Cerebellar cortex (tissue), 1 donor: ENCODE measurements at regions not wholly inside any gene's neighbourhood (a gene's known extent, or its start where the extent isn't known, plus 50 kb on each side); places are given as distances from the start of the nearest gene placed in this dataset.

Experiments used
- DNase-seq: peaks from one replicate; pipeline ENCODE4 v3.0.0-alpha.2; 2015; ENCODE audit warnings: low spot score

DNA sequence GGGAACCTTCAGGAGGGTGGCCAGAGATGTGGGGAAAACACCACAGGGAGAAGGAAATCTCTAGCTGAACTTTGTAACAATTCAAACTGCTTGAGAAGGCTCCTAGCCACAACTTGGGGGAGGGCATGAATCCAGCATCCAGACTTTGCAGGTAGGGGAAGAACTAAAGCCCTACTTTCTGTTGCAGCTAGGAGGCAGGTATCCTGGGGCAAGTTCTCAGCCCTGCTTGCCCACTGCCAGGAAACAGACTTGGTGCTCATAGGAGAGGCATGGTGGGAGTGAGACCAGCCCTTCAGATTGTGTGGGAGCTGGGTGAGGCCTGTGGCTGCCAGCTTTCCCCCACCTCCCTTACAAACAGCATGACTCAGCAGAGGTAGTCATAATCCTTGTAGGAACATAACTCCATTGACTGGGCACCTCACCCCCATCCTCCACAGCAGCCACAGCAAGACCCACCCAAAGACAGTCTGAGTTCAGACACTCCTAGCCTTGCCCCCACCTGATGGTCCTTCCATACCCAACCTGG, 209.5 kb upstream of the CPEB2 start:
- no peak for DNase-seq

DNA sequence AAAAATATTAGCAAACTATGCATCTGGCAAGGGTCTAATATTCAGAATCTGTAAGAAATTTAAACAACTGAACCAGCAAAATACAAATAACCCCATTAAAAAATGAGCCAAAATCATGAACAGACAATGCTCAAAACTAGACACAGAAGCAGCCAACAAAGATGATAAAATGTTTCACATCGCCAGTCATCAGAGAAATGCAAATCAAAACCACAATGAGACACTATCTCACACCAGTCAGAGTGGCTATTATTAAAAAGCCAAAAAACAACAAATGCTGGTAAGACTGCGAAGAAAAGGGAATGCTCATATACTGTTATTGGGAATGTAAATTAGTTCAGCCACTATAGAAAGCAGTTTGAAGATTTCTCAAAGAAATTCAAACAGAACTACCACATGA, 201.3 kb upstream of the CPEB2 start:
- no peak for DNase-seq

DNA sequence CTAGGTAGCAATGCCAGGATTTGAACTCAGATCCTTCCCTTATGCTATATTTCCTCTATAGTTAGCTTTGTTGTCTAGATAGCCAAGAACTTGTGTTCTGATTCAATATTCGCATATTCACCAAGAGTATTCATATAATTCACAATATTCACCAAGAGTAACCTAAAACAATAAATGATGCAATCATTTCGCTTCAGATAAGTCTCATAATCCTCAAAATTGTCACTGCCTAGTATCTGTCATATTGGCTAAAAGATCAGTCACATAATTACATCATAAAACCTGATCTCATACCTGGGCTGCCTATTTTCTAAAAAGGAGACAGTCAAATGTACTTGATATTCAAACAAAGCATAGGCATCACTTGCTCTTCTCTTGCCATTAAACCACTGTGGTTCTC, 199.7 kb upstream of the CPEB2 start:
- no peak for DNase-seq

DNA sequence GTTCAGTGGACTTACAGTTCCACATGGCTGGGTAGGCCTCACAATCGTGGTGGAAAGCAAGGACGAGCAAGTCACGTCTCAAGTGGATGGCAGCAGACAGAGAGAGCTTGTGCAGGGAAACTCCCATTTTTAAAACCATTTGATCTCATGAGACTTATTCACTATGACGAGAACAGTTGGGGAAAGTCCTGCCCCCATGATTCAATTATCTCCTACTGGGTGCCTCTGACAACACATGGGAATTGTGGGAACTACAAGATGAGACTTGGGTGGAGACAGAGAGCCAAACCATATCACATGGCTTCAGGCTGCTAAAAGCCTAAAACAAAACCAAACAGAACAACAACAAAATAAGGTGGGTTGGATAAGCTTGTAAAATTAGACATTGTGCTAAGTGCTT, 194.4 kb upstream of the CPEB2 start:
- DNase-seq, result no peak

DNA sequence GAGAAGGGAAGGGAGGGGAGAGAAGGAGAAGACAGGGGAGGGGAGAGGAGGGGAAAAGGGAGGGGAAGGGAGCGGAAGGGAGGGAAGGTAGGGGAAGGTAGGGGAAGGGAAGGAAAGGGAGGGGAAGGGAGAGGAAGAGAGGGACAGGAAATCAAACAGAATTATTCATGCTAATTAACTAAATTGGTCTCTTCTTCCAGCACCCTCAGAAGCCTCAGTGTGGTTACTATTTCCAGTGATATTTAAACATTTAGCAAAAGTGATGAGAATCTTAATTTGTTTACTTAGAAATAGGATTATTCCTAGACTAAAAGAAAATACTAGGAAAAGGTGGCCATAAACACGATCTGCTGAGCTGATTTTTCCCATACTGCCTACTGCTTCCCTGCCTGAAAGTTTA, 193.1 kb upstream of the CPEB2 start:
- no peak for DNase-seq

DNA sequence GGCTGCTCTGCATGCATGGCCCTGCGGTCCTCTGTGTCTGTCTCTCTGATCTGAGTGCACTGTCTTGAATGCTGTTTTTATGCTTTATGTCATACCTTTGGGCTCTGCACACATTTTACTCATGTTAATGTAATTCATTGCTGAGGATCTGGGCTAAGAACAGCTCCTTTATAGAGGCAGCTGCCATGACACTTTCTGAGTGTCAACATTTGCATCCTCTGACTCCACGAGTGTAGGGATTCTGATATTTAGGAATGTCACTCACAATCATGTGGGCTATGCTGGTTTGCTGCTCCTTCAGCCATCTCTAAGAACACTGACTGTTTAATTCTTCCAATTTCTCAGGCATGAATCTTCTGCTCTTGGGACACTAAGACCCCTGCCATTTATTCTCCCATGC, 192.2 kb upstream of the CPEB2 start:
- DNase-seq, result no peak

DNA sequence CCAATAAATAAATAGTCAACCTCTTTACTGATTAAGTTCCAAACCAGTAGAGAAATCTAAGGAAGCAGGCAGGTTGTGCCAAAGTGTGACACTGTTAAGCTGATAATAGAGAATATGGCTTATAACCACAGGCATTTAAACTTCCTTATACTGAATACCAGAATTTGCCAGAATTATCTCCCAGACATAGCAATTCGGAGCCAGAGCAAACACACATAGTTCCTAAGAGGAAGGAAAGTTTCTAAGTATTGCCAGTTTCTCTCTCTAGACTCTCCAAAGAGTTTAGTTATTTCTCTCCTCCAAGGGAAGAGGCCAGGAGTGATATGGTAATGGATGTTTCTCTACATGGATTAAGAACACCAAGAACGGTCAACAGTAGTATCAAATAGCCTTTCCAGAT, 191.7 kb upstream of the CPEB2 start:
- no peak for DNase-seq

DNA sequence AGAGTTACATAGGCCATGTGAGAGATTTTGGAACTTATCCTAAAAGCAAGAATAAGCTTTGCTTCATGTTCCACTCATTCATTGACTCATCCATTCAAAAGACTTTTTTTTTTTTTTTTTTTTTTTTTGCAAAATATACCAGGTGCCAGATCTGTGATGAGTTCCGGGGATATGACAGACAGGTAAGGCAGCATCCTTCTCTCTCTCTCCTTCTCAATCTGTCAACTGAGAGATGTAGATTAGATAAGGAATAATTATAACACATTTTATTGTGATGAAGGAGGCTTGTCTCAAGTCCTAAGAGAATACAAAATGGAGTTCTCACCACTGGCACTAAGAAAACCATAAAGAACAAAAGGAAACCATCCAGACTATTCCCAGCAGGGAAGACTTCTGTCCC, 190.2 kb upstream of the CPEB2 start:
- no peak for DNase-seq

DNA sequence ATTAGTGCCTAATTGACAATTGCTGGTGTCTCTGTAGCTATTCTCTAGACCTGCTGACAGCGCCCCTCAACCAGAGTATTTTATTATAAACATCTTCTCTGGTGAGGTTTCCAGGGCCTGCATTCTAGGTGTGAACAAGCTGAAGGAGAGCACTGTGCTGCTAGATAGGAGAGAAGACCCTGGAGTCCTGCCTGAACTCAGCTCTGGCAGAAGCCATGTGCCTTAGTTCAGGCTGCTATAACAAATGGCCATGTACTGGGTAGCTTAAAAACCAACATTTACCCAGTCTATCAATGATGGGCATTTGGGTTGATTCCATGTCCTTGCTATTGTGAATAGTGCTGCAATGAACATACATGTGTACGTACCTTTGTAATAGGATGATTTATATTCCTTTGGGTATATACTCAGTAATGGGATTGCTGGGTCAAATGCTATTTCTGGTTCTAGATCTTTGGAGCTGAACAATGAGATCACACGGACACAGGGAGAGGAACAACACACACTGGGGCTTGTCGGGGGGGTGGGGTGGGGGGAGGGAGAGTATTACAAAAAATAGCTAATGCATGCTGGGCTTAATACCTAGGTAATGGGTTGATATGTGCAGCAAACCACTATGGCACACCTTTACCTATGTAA, 185.5 kb upstream of the CPEB2 start:
- DNase-seq, result no peak

DNA sequence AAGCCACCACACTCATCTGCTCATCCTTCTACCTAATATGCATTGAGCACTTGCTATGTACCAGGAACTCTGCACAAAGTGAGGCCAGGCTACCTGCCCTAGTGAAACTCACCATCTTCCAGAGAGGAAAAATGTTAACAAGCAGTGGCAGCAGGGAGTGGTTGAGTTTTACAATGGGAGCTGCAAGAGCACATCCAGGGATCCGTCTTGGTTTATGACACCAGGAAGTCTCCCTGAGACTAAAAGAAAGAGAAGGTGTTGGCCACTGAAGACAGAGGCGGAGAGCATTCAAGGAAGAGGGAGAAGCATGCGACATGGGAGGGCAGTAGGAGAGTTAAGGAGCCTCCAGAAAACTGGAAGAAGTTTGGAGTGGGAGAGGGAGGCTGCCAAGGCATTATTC, 178.1 kb upstream of the CPEB2 start:
- DNase-seq, result no peak

DNA sequence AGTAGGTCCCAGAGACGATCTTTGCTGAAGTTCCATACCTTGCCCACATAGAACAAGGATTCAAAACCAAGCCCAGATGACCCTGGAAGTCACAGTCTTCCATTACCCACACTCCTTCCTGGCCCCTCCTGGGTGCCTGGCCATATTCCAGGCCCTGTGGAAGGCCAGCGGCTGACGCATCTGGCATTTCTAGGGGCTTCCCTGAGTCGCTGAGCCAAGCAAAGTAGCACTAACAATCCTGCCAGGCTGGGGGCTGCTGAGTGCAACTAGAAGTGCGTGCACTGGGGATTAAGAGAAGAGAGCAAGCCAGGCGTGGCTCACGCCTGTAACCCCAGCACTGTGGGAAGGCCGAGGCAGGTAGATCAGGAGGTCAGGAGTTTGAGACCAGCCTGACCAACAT, 175.2 kb upstream of the CPEB2 start:
- DNase-seq, result no peak

DNA sequence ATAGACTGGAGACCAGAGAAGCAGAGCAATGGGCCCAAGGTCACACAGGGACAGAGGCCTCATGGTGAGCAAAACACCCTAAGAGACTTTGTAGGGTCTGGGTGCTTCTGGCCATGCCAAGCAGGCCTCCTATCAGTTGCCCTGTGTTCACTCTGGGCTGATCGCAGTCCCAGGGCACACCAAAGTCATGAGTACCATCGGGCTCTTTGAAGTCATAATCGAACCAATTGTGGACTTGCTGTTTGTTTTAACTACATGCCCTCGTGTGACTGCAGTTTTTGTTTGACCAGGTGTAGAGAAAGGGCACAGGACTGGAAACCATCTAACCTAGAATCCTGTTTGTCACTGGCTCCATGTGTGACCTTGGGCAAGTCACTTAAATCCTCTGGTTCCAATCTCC, 172.5 kb upstream of the CPEB2 start:
- no peak for DNase-seq

DNA sequence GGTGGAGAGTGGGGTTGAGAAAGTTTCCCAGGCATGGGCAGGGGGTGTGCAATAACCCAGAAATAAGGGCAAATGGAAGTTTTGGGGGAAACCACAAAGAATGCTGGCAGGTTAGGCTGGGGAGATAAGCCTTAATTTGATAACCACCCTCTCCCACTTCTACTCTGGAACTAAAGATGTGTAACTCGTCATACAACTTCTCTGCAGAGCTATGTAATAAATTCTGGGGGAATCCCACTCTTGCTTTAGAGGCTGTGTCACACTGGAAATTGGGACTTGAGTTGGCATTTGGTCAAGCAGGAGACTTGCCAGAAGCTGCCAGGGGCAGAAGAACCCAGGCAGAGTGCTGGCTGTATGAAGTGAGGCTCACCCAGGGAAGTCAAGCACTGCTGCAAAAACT, 170.9 kb upstream of the CPEB2 start:
- DNase-seq, result peak; percentile 1

DNA sequence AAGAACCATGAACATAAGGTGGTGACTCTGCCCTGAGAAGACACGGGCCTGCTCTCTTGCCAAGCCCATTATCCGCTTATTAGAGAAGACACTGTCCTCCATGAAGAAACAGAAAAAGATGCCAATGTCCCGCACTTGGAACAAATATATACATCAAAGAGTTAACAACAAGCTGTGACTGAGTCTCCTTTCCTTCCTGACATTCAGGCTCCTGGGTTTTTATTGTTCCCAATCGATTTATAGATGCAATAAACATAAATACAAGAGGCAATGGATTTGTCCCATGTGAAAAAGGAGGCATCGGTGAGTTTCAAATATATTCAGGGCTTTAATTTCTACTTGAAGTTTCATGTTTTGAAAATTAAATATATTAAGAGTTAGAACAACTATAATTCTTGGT, 169.2 kb upstream of the CPEB2 start:
- no peak for DNase-seq

DNA sequence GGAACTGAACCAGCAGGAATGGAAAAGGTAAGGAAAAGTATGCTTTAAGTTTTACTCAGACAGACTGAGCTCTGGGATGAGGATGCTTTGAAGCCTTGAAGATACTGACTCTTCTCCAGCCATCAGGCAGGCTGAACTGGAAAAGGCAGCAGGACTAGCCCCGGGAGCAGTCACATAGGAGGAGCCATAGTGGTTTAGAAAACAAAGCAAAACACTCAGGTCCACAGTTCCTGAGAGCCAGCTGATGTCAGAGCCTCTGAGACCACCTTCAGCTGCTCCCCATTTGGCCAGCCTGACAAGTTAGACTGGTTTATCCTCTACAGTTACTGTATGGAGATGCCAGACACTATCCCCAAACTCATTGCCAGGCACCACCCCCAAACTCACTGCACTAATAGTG, 167.9 kb upstream of the CPEB2 start:
- DNase-seq, result no peak

DNA sequence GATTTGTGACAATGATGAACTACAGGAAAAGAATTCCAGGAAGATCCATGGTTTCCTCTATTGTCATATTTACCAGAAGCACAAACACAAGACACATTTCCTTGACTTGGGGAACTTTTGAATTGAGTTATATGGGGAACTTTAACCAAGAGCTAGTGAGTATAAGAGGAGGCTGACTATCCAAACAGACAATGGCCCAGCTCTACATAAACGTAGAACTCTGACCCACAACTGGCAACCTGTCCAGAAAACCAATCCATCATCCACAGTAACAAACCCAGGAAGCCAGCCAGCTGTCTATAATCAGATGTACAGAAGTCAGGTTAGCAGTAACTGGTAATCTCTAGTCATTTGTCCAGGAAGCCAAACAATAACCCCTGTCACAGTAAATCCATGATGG, 167.0 kb upstream of the CPEB2 start:
- no peak for DNase-seq

DNA sequence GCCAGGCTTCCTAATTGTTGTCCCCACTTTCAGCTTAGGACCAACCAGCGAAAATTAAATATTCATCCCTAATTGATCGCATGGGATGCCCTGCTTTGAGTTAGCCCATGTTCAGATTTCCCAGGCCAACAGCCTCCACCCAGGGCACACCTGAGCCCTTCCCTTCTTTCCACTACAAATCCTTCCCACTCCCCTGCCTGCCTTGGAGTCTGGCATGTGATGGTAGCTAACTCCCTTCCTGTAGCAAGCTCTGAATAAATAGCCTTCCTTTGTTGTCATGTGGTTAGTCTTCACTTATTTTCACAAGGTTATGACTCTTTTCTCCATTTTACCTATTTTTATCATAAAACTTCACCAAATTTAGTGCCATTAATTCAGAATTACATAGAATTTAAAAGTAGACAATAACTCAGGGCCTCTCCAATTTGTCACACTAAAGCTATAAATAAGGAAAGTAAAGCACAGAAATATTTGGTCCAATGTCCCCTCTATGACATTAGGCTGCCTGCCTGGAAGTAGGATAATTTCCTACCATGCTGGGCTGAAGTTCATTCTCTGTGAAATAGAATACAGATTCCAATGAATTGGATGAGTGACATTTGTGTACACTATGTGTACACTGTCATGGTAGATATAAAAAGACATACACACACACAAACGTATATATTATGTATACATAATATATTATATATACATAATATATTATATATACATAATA, 166.4 kb upstream of the CPEB2 start:
- DNase-seq, result no peak

DNA sequence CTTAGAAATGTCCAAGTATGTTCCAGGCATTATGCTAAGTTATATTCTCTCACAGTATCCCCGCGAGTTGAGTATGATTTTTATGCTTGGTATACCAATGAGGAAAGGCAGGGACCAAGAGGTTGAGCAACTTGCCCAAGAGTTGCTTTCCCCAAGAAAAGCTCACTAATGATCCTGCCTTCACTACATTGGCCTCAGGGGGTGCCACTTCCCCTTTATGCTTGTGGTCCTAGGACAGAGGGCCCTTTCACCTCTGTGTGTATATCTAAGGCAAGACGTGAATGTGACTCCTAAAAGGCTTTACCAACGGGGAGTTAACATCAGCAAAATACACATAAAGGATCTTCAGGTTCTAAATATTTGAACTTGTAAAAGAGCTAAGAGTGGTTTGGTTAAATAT, 164.4 kb upstream of the CPEB2 start:
- no peak for DNase-seq

DNA sequence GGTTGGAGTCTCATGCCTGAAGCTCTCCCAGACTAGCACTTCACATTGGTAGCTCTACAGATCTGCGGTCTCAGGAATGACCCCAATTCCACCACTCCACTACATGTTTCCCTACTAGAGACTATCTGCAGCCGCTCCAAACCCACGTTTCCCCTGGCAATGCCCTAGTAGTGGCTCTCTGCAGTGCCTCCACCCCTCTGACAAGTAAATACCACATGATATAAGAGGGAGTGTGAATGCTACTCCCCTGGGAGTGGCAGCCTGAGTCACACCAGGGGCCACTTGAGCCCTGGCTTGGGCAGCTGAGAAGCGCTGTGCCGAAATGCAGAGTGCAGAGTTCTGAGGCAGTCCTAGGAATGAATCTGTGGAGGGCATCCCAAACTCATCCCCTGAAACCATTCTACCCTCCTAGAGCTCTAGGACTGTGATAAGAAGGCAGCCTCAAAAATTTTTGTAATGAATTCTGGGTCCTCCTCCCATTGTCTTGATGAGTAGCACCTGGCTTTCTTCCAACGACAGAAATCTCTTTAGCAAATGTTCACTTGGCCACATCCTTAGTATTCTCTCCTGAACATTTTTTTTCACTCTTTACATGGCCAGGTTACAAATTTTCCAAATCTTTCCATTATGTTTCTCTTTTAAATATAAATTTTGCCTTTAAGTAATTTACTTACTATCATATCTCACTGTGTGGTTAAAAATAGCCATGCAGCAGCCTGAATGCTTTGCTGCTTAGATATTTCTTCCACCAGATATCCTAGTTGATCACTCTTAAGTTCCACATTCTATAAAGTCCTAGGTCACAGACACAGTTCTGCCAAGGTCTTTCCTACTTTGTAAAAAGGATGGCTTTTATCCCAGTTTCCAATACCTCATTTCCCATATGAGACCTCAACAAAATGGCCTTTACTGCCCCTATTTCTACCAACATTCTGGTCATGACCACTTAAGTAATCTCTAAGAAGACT, 160.2 kb upstream of the CPEB2 start:
- no peak for DNase-seq

DNA sequence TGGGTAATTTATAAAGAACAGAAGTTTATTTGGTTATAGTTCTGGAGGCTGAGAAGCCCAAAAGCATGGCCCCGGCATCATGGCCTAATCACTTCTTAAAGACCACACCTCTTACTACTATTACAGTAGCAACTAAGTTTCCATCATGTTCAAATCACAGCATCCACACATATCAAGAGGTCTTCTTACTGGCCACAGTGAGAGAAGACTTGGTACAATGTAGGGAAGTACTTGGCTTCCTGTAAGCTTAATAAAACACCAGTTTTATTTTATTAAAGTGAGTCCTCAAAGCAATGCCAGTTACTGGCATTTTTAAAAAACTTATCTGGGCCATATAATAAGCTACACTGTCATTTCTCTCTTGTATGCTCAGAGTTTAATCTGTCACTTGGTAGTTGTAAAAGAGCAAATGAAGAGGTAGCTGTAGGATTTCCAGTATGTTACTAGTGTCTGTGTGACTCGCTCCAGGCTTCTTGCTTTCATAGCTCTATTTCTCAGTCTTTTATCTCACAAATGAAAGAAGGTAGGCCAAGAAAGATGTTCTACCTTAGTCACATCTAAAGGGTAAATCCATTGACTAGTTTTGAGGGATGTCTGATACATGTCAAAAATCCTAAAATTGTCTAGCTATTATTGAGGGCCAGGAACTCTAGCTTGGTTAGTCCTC, 159.2 kb upstream of the CPEB2 start:
- no peak for DNase-seq

DNA sequence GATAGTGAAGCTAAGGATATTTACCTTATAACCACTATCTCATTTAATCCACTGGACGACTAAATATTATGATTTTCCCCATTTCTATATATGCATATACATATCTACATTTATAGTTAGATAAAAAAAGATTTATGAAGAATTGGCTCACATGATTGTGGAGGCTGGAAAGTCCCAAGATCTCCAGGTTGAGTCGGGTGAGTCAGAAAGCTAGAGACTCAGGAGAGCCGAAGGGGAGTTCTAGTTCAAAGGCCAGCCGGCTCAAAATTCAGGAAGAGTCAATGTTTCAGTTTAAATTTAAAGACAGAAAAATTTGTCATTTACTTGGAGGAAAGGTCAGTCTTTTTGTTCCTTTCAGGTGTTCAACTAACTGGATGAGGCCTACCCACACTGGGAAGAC, 158.2 kb upstream of the CPEB2 start:
- DNase-seq, result no peak

DNA sequence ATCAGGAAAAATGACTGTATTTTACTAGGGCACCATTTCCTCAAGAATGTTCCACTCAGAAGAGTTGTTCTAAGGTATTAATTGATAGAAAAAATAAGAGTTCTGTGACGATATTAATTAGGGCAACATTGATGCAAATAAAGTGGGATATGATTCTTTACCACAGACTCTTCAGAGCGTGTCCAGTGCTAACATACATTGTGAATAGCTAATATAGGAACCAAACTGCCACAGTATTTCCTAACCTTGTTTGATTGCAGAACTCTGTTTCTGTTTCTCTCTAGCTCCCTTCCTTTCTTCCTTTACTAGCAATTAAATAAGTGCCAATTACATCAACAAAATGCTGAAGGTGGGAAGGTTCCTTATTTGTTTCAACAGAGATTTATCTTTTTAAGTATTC, 154.1 kb upstream of the CPEB2 start:
- DNase-seq, result no peak
